ENCODE measurements at regions not wholly inside any gene's neighbourhood (a gene's known extent, or its start where the extent isn't known, plus 50 kb on each side); places are given as distances from the start of the nearest gene placed in this dataset.

DNA sequence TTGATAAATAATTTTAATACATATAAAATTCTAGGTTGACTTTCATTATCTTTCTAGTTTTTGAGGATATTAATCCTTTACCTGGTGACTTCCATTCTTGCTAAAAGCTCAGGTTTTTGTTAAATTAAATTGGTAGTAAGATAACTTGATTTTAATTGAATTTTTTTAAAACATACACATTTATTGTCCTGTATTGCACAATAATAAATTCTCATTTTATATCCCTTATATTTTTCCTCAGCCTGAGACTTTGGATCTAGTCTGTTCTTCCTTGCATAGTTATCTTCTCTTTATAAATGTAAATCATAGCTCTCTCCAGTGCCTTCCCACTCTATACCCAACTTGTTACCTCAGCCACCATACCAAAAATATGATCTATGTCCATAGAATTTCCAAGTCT, 212.9 kb upstream of the CNTNAP2 start:
- TF ChIP-seq POLR2A (IDR thresholded peaks at IDR 0.05; ENCODE audit: low read depth, low read length), result no peak
- TF ChIP-seq POLR2AphosphoS5 (IDR thresholded peaks at IDR 0.05; ENCODE audit: low read depth, low read length), result no peak
